ENCODE measurements at regions not wholly inside any gene's neighbourhood (a gene's known extent, or its start where the extent isn't known, plus 50 kb on each side); places are given as distances from the start of the nearest gene placed in this dataset.

GRCh38 chr12:67592228-67593011, 56.1 kb upstream of the DYRK2 start:
- DNase-seq, result no peak

GRCh38 chr12:67593041-67593440, 55.5 kb upstream of the DYRK2 start:
- DNase-seq, result no peak

- DNase-seq, result no peak
Observed at GRCh38 chr12:67593461-67594330, 54.8 kb upstream of the DYRK2 start.

GRCh38 chr12:67594888-67595287, 53.7 kb upstream of the DYRK2 start:
- DNase-seq, result no peak

GRCh38 chr12:67595365-67595764, 53.2 kb upstream of the DYRK2 start:
- DNase-seq, result no peak

- peak in 1 of 2 experiments; percentile 1 for DNase-seq
Observed at GRCh38 chr12:67598598-67598997, 49.9 kb upstream of the DYRK2 start.
